Ascending aorta (tissue), 2 donors: ENCODE measurements at regions not wholly inside any gene's neighbourhood (a gene's known extent, or its start where the extent isn't known, plus 50 kb on each side); places are given as distances from the start of the nearest gene placed in this dataset.

Experiments used
- DNase-seq, 2 donors: peaks; one replicate each; pipeline ENCODE4 v3.0.0-alpha.2; 2019; ENCODE audit warnings: low spot score in 2 of 2
- H3K27ac ChIP-seq, 2 donors: fragments of 200-600 bp; sonication (generic); one replicate each; pipeline ENCODE4 v1.5.1; 2016 to 2017; ENCODE audit warnings: mild to moderate bottlenecking in 1 of 2
- H3K27me3 ChIP-seq: fragments of 200-600 bp; sonication (generic); one replicate; pipeline ENCODE4 v1.5.1; 2017
- H3K36me3 ChIP-seq, 2 donors: fragments of 200-600 bp; sonication (generic); one replicate each; pipeline ENCODE4 v1.5.1; 2016
- H3K4me1 ChIP-seq, 2 donors: fragments of 200-600 bp; sonication (generic); one replicate each; pipeline ENCODE4 v1.5.1; 2016 to 2017; ENCODE audit warnings: mild to moderate bottlenecking in 1 of 2
- H3K4me3 ChIP-seq, 2 donors: fragments of 200-600 bp; sonication (generic); one replicate each; pipeline ENCODE4 v1.5.1; 2016 to 2017; ENCODE audit warnings: mild to moderate bottlenecking in 1 of 2
- H3K9me3 ChIP-seq, 2 donors: fragments of 200-600 bp; sonication (generic); one replicate each; pipeline ENCODE4 v1.5.1; 2016
- CTCF ChIP-seq, 3 experiments: fragments of 200-600 bp in 2 of 3; fragments of 450-650 bp in 1 of 3; sonication (generic) in 2 of 3; IDR thresholded peaks; one replicate each; pipeline ENCODE4 v1.5.1; 2016 to 2019; ENCODE audit warnings: antibody characterized with exemption in 3 of 3, mild to moderate bottlenecking in 1 of 3, moderate library complexity in 1 of 3
- intact Hi-C: fragments of 100-400 bp; cut with DNase I; formaldehyde crosslinking; loops from one replicate; pipeline ENCODE4 v1.15.1; 2023

GRCh38 chr2:45224993-45225380, 215.7 kb upstream of the SIX2 start:
- no peak overlapping the region for H3K27ac ChIP-seq
- H3K9me3 ChIP-seq, result no peaks in the 10 kb centered on the region
- no peak for TF ChIP-seq CTCF (IDR thresholded peaks at IDR 0.05)
- H3K36me3 ChIP-seq, result no peaks in the 10 kb centered on the region
- H3K4me3 ChIP-seq, result no peak overlapping the region
- no peaks in the 10 kb centered on the region for H3K4me1 ChIP-seq
- DNase-seq, result no peak
- intact Hi-C loops, result no loop called here
- H3K27me3 ChIP-seq, result no peaks in the 10 kb centered on the region

DNA sequence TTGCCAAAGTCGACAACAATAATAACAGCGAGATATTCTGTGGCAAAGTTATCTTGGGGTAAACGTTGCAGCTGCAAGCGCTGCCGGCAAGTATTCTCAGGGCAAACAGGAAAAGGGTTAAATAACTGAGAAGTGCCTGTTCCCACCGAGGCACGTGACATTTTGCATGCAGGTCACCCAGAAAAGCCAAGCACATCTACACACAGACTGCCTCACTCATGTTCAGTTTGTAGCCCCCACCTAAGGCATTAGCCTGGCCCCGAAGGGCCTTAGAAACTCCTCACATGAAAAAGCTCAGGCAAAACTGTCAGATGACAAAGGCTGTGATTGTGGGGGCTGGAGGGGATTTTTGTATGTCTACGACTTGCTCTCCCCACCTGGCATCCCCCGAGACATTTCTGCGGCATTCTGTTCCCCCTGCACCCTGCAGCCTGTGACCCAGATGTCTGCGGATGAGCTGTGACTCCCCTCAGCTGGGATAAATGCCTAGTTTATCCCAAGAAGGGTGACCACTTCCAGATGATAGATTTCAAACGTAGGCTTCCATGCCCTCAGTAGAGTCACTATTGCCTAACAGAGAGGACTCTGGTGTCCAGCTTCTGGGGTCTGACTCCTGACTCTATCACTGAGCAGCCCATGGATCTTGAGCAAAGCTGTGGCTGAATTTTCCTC, 215.2 kb upstream of the SIX2 start:
- no peak overlapping the region for H3K4me3 ChIP-seq
- intact Hi-C loops, result no loop called here
- no peak overlapping the region for H3K27ac ChIP-seq
- H3K36me3 ChIP-seq, result no peaks in the 10 kb centered on the region
- H3K27me3 ChIP-seq, result no peaks in the 10 kb centered on the region
- H3K4me1 ChIP-seq, result no peaks in the 10 kb centered on the region
- no peaks in the 10 kb centered on the region for H3K9me3 ChIP-seq
- TF ChIP-seq CTCF (IDR thresholded peaks at IDR 0.05), result no peak
- no peak for DNase-seq

GRCh38 chr2:45223531-45223930, 214.3 kb upstream of the SIX2 start:
- H3K27me3 ChIP-seq, result no peaks in the 10 kb centered on the region
- H3K9me3 ChIP-seq, result no peaks in the 10 kb centered on the region
- DNase-seq, result no peak
- intact Hi-C loops, result no loop called here
- no peak for TF ChIP-seq CTCF (IDR thresholded peaks at IDR 0.05)
- no peaks in the 10 kb centered on the region for H3K36me3 ChIP-seq
- no peak overlapping the region for H3K27ac ChIP-seq
- no peaks in the 10 kb centered on the region for H3K4me1 ChIP-seq
- H3K4me3 ChIP-seq, result no peak overlapping the region

GRCh38 chr2:45220227-45220626, 211.0 kb upstream of the SIX2 start:
- Histone ChIP-seq H3K4me3 (no peak overlapping the region), H3K27ac (no peak overlapping the region), H3K4me1 (no peaks in the 10 kb centered on the region), H3K36me3 (no peaks in the 10 kb centered on the region), H3K9me3 (no peaks in the 10 kb centered on the region), H3K27me3 (no peaks in the 10 kb centered on the region)
- no peak for TF ChIP-seq CTCF (IDR thresholded peaks at IDR 0.05)
- intact Hi-C loops, result no loop called here
- DNase-seq, result no peak

- no peak overlapping the region for H3K27ac ChIP-seq
- no peaks in the 10 kb centered on the region for H3K4me1 ChIP-seq
- intact Hi-C loops, result no loop called here
- no peaks in the 10 kb centered on the region for H3K27me3 ChIP-seq
- no peaks in the 10 kb centered on the region for H3K36me3 ChIP-seq
- no peak for DNase-seq
- no peaks in the 10 kb centered on the region for H3K9me3 ChIP-seq
- TF ChIP-seq CTCF (IDR thresholded peaks at IDR 0.05), result no peak
- no peak overlapping the region for H3K4me3 ChIP-seq
These were observed 209.7 kb upstream of the SIX2 start for GRCh38 chr2:45218931-45219339.

DNA sequence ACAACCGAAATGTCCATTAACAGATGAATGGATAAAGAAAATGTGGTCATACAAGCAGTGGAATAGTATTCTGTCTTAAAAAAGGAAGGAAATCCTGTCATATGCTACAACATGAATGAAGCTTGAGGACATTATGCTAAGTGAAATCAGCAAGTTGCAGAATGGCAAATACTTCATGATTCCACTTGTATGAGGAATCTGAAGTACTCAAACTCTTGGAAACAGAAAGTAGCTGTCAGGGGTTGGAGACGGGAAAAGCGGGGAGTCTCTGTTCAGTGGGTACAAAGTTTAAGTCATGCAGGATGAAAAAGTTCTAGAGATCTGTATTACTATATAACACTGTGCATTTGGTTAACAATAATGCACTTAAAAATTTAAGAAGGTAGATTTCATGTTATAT, 209.0 kb upstream of the SIX2 start:
- DNase-seq, result no peak
- intact Hi-C loops, result no loop called here
- Histone ChIP-seq H3K4me3 (no peak overlapping the region), H3K27me3 (no peaks in the 10 kb centered on the region), H3K4me1 (no peaks in the 10 kb centered on the region), H3K36me3 (no peaks in the 10 kb centered on the region), H3K27ac (no peak overlapping the region), H3K9me3 (no peaks in the 10 kb centered on the region)
- TF ChIP-seq CTCF (IDR thresholded peaks at IDR 0.05), result no peak
